Hepatocyte (in vitro differentiated cells): ENCODE measurements at regions not wholly inside any gene's neighbourhood (a gene's known extent, or its start where the extent isn't known, plus 50 kb on each side); places are given as distances from the start of the nearest gene placed in this dataset.

ENCODE experiments used
- DNase-seq: peaks from one replicate; pipeline ENCODE4 v3.0.0-alpha.2; 2016; ENCODE audit warnings: low spot score
- H2AFZ ChIP-seq: fragments of 200-600 bp; sonication (generic); 2 replicates; pipeline ENCODE4 v1.6.0; 2016; ENCODE audit warnings: antibody characterized with exemption, mild to moderate bottlenecking
- H3K27ac ChIP-seq: fragments of 200-600 bp; sonication (generic); 2 replicates; pipeline ENCODE4 v1.5.1; 2016; ENCODE audit warnings: mild to moderate bottlenecking
- H3K27me3 ChIP-seq: fragments of 200-600 bp; sonication (generic); 2 replicates; pipeline ENCODE4 v1.6.1; 2016
- H3K36me3 ChIP-seq: fragments of 200-600 bp; sonication (generic); replicated peaks from 2 replicates; pipeline ENCODE4 v1.5.1; 2016; ENCODE audit warnings: low read depth; ENCODE audit not compliant: insufficient read depth
- H3K4me1 ChIP-seq: fragments of 200-600 bp; sonication (generic); 2 replicates; pipeline ENCODE4 v1.5.1; 2016; ENCODE audit warnings: mild to moderate bottlenecking, moderate library complexity; ENCODE audit not compliant: insufficient read depth
- H3K4me2 ChIP-seq: fragments of 200-600 bp; sonication (generic); 2 replicates; pipeline ENCODE4 v1.6.0; 2016
- H3K4me3 ChIP-seq: fragments of 200-600 bp; sonication (generic); 2 replicates; pipeline ENCODE4 v1.5.1; 2016; ENCODE audit warnings: mild to moderate bottlenecking
- H3K79me2 ChIP-seq: fragments of 200-600 bp; sonication (generic); 2 replicates; pipeline ENCODE4 v1.6.0; 2017; ENCODE audit warnings: mild to moderate bottlenecking
- H3K9me2 ChIP-seq: fragments of 200-600 bp; sonication (generic); replicated peaks from 2 replicates; pipeline ENCODE4 v1.6.0; 2017; ENCODE audit warnings: mild to moderate bottlenecking; ENCODE audit not compliant: insufficient read depth
- H3K9me3 ChIP-seq: fragments of 200-600 bp; sonication (generic); 2 replicates; pipeline ENCODE4 v1.5.1; 2016; ENCODE audit warnings: low read depth, mild to moderate bottlenecking
- H4K20me1 ChIP-seq: fragments of 200-600 bp; sonication (generic); 2 replicates; pipeline ENCODE4 v1.6.0; 2016; ENCODE audit warnings: mild to moderate bottlenecking; ENCODE audit not compliant: insufficient read depth, poor library complexity, severe bottlenecking
- EZH2 ChIP-seq: fragments of 200-600 bp; sonication (generic); IDR thresholded peaks from 2 replicates; pipeline ENCODE4 v1.6.1; 2016; ENCODE audit warnings: antibody characterized with exemption, mild to moderate bottlenecking, borderline replicate concordance
- EZH2phosphoT487 ChIP-seq: fragments of 200-600 bp; sonication (generic); IDR thresholded peaks from one replicate; pipeline ENCODE4 v1.6.1; 2018; ENCODE audit warnings: antibody characterized with exemption, mild to moderate bottlenecking, low read depth, moderate library complexity; ENCODE audit not compliant: unreplicated experiment, severe bottlenecking
- WGBS: methylation state at CpG from one replicate; pipeline ENCODE4 v1.1.6; 2016; ENCODE audit warnings: low lambda C conversion rate; ENCODE audit errors: missing lambda C conversion rate; 5-methylcytosine and 5-hydroxymethylcytosine counted together
- TF ChIP-seq, protein P1 (sequence below): fragments of 200-600 bp; sonication (generic); IDR thresholded peaks from 2 replicates; pipeline ENCODE4 v1.5.1; 2016; ENCODE audit warnings: antibody characterized with exemption, mild to moderate bottlenecking; ENCODE audit not compliant: poor library complexity

DNA sequence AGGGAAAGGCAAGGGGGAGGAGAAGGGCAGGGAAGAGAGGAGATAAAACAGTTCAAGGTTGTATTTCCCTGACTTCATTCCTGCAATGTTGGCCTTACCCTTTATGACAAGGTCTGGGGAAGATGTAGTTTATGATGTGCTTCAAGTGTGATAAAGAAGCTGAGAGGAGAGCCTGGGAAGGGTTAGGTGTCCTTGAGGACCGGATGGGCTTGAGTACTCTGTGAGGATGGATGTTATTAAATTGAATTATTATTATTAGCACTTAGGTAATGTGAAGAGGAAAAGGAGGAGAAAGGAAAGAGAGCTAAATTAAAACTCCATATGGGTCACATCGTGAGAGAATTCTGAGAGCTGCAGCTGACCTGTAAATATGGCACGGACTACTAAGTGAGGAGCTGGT is 719.4 kb upstream of the CELF4 start:
- no peaks in the 10 kb centered on the region for H3K27me3 ChIP-seq
- TF ChIP-seq EZH2 (no peak), EZH2phosphoT487 (no peak)
- TF ChIP-seq, protein P1, sequence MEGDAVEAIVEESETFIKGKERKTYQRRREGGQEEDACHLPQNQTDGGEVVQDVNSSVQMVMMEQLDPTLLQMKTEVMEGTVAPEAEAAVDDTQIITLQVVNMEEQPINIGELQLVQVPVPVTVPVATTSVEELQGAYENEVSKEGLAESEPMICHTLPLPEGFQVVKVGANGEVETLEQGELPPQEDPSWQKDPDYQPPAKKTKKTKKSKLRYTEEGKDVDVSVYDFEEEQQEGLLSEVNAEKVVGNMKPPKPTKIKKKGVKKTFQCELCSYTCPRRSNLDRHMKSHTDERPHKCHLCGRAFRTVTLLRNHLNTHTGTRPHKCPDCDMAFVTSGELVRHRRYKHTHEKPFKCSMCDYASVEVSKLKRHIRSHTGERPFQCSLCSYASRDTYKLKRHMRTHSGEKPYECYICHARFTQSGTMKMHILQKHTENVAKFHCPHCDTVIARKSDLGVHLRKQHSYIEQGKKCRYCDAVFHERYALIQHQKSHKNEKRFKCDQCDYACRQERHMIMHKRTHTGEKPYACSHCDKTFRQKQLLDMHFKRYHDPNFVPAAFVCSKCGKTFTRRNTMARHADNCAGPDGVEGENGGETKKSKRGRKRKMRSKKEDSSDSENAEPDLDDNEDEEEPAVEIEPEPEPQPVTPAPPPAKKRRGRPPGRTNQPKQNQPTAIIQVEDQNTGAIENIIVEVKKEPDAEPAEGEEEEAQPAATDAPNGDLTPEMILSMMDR: no peak
- H3K79me2 ChIP-seq: no peaks in the 10 kb centered on the region
- DNase-seq: no peak
- no peak overlapping the region for H2AFZ ChIP-seq
- H3K36me3 ChIP-seq: no peaks in the 10 kb centered on the region
- H3K9me3 ChIP-seq: no peaks in the 10 kb centered on the region
- H3K9me2 ChIP-seq: no peaks in the 10 kb centered on the region
- WGBS: 82% methylated on average over 3 of the region's 3 CpGs
- no peak overlapping the region for H3K27ac ChIP-seq
- H3K4me2 ChIP-seq: no peak overlapping the region
- H3K4me1 ChIP-seq: no peaks in the 10 kb centered on the region
- H4K20me1 ChIP-seq: no peaks in the 10 kb centered on the region
- H3K4me3 ChIP-seq: no peak overlapping the region

DNA sequence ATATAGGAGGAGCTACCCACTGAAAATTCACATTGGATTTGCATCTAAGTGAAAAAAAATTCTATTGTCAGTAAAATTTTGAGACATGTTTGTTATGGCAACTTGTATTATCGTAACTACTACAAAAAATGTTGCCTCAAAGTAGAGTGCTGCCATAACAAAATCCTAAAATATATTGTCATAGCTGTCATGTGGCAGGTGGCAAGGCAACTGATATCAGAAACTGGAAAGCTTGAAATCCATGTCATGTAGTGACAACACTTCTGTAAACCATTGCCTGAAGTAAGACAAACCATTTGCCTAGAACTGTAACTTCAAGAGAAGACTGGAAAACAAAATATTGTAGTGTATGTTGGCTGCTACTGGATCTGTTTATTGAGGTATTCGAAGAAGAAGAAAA is 697.5 kb upstream of the CELF4 start:
- no peak overlapping the region for H3K4me3 ChIP-seq
- H3K4me2 ChIP-seq: no peak overlapping the region
- no peak for DNase-seq
- H3K4me1 ChIP-seq: no peaks in the 10 kb centered on the region
- 59% methylated on average over 2 of the region's 2 CpGs for WGBS
- H3K27ac ChIP-seq: no peak overlapping the region
- H4K20me1 ChIP-seq: no peaks in the 10 kb centered on the region
- no peaks in the 10 kb centered on the region for H3K9me2 ChIP-seq
- no peak overlapping the region for H2AFZ ChIP-seq
- no peak for TF ChIP-seq EZH2
- H3K79me2 ChIP-seq: no peaks in the 10 kb centered on the region
- no peaks in the 10 kb centered on the region for H3K27me3 ChIP-seq
- no peaks in the 10 kb centered on the region for H3K36me3 ChIP-seq
- H3K9me3 ChIP-seq: no peaks in the 10 kb centered on the region

DNA sequence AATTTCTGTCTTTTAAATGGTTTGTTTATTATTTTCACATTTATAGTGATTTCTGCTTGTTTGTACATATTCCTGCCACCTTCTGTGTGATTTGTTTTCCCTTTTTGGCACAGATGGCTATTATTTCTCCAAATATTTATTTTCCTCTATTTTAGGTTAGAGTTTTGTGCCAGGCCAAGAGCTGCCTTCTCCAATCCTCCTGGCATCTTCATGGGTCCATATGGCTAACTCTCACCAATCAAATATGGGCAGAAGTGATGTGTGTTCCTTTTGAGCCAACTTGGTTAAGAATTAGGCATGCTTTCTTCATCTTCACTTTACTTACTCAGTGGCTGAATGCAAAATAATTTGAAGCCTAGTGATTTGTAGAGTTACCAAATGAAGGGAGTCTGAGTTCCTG is 697.1 kb upstream of the CELF4 start:
- H3K4me2 ChIP-seq: no peak overlapping the region
- no peak for DNase-seq

DNA sequence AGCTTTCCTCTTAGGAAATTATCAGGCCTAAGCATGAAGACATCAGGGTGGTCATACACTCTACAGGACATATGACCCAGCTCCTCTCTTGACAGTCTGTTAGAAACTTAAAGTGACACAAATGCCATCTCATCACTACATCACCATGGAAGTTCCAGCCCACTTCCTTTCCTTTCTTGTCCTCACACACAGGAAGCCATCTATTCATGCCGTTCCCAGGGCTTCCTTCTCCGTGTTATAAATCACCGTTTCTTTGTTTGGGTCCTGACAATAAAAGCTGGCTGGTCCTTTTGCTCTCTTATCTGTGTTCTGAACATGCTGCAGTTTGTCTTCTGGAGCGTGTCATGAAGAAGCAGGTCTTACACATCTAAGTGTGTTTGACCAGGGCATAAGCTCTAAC is 692.1 kb upstream of the CELF4 start:
- no peaks in the 10 kb centered on the region for H3K9me2 ChIP-seq
- H3K27ac ChIP-seq: no peak overlapping the region
- H4K20me1 ChIP-seq: no peaks in the 10 kb centered on the region
- H3K4me3 ChIP-seq: no peak overlapping the region
- H3K79me2 ChIP-seq: no peaks in the 10 kb centered on the region
- H3K36me3 ChIP-seq: no peaks in the 10 kb centered on the region
- 51% methylated on average over 4 of the region's 4 CpGs for WGBS
- no peak overlapping the region for H3K4me2 ChIP-seq
- TF ChIP-seq EZH2phosphoT487 (no peak), EZH2 (no peak)
- TF ChIP-seq, protein P1: no peak
- no peaks in the 10 kb centered on the region for H3K27me3 ChIP-seq
- H2AFZ ChIP-seq: no peak overlapping the region
- DNase-seq: no peak
- no peaks in the 10 kb centered on the region for H3K4me1 ChIP-seq
- no peaks in the 10 kb centered on the region for H3K9me3 ChIP-seq

More for the DNA sequence above, 697.1 kb upstream of the CELF4 start:
- Histone ChIP-seq H3K36me3 (no peaks in the 10 kb centered on the region), H3K4me1 (no peaks in the 10 kb centered on the region), H2AFZ (no peak overlapping the region), H3K9me2 (no peaks in the 10 kb centered on the region), H3K9me3 (no peaks in the 10 kb centered on the region), H3K4me3 (no peak overlapping the region), H3K27me3 (no peaks in the 10 kb centered on the region), H3K79me2 (no peaks in the 10 kb centered on the region), H3K27ac (no peak overlapping the region), H4K20me1 (no peaks in the 10 kb centered on the region)
- TF ChIP-seq, protein P1: no peak
- no peak for TF ChIP-seq EZH2phosphoT487
- TF ChIP-seq EZH2: no peak
